Kidney epithelial cell (primary cell): ENCODE measurements at regions not wholly inside any gene's neighbourhood (a gene's known extent, or its start where the extent isn't known, plus 50 kb on each side); places are given as distances from the start of the nearest gene placed in this dataset.

ENCODE experiments used
- DNase-seq: peaks from one replicate; pipeline ENCODE4 v3.0.0-alpha.2; 2010; ENCODE audit warnings: low read depth
- H3K27me3 ChIP-seq: 2 replicates; pipeline ENCODE4 v1.6.0; 2011; ENCODE audit warnings: low read length; ENCODE audit not compliant: control insufficient read depth, insufficient read depth
- H3K36me3 ChIP-seq: 2 replicates; pipeline ENCODE4 v1.5.1; 2011; ENCODE audit warnings: low read length; ENCODE audit not compliant: control insufficient read depth, insufficient read depth
- H3K4me3 ChIP-seq: 2 replicates; pipeline ENCODE4 v1.5.1; 2011; ENCODE audit warnings: low read depth, mild to moderate bottlenecking, control low read depth, low read length
- TF ChIP-seq, protein P1 (sequence below): IDR thresholded peaks from 2 replicates; pipeline ENCODE4 v1.5.1; 2011; ENCODE audit warnings: mild to moderate bottlenecking, moderate library complexity, low read length, control low read depth, inconsistent platforms; ENCODE audit not compliant: insufficient read depth, poor library complexity, severe bottlenecking

GRCh38 chr3:152200476-152201420, 68.0 kb upstream of the MBNL1 start:
- no peak overlapping the region for H3K4me3 ChIP-seq
- no peaks in the 10 kb centered on the region for H3K36me3 ChIP-seq
- TF ChIP-seq, protein P1, sequence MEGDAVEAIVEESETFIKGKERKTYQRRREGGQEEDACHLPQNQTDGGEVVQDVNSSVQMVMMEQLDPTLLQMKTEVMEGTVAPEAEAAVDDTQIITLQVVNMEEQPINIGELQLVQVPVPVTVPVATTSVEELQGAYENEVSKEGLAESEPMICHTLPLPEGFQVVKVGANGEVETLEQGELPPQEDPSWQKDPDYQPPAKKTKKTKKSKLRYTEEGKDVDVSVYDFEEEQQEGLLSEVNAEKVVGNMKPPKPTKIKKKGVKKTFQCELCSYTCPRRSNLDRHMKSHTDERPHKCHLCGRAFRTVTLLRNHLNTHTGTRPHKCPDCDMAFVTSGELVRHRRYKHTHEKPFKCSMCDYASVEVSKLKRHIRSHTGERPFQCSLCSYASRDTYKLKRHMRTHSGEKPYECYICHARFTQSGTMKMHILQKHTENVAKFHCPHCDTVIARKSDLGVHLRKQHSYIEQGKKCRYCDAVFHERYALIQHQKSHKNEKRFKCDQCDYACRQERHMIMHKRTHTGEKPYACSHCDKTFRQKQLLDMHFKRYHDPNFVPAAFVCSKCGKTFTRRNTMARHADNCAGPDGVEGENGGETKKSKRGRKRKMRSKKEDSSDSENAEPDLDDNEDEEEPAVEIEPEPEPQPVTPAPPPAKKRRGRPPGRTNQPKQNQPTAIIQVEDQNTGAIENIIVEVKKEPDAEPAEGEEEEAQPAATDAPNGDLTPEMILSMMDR = no peak
- no peak for DNase-seq
- H3K27me3 ChIP-seq = no peaks in the 10 kb centered on the region

DNA sequence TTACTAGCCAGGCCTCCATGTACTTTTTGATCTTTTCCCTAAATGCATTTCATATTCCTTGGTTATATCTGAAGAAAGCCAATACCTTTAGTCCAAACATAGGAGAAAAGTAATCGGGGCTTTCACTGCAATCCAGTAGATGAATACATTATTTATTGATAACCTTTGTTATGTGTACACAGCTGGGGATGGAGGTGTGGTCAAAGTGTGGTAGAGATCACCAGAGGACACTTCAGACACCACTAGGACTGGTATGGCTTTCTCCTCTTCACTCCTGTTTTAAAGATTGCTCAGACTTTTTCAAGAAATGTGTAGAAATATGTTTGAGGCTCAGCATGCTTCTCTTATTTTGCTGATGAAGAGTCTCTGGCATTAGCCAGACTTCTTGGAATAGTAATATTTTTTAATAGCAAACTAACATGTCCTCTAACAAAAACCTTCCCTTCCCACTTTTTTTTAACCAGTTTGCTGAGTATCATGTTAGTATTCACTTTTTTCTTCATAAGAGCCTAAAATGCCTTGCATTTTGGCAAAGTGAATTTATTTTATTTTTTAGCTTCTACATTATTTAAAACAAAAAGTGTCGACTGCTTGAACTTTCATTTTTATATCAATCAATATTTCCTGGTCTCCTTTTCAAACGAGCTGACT, 65.6 kb upstream of the MBNL1 start:
- H3K4me3 ChIP-seq = no peak overlapping the region
- DNase-seq = no peak
- H3K36me3 ChIP-seq = no peaks in the 10 kb centered on the region
- TF ChIP-seq, protein P1 = no peak
- H3K27me3 ChIP-seq = no peaks in the 10 kb centered on the region

GRCh38 chr3:152203652-152204051, 65.1 kb upstream of the MBNL1 start:
- DNase-seq = peak; percentile 26
- Histone ChIP-seq H3K27me3 (no peaks in the 10 kb centered on the region), H3K4me3 (no peak overlapping the region), H3K36me3 (no peaks in the 10 kb centered on the region)
- TF ChIP-seq, protein P1 = no peak

GRCh38 chr3:152204218-152204617, 64.5 kb upstream of the MBNL1 start:
- H3K27me3 ChIP-seq = no peaks in the 10 kb centered on the region
- H3K36me3 ChIP-seq = no peaks in the 10 kb centered on the region
- H3K4me3 ChIP-seq = no peak overlapping the region
- DNase-seq = peak; percentile 5
- TF ChIP-seq, protein P1 = no peak

DNA sequence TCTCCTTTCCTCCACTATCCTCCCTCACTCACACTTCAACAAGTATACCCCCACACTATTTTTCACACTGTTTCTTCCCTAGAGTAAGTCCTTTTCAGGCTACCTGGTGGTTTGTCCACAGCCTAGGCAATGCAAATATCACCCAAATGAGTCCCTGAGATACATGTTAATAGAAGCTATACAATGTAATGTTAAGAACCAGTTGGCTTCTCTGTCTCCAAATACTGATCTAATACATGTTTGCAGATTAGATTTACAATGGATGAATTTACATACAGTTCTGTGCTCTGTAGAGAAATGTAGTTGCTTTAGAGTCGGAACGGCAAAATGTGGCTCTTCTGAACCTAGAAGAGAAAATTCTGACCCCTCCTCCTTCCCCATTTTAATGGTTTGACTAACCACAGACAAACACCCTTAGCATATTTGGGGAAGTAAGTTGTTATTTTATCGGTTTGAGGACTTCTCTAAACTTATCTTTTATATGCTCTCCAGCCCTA, 63.6 kb upstream of the MBNL1 start:
- no peaks in the 10 kb centered on the region for H3K27me3 ChIP-seq
- no peak for DNase-seq
- H3K36me3 ChIP-seq = no peaks in the 10 kb centered on the region
- no peak overlapping the region for H3K4me3 ChIP-seq
- TF ChIP-seq, protein P1 = no peak
